GM12878 (cell line): ENCODE measurements at regions not wholly inside any gene's neighbourhood (a gene's known extent, or its start where the extent isn't known, plus 50 kb on each side); places are given as distances from the start of the nearest gene placed in this dataset.

Source experiments
- ATAC-seq: fragments of 200-7000 bp; cut with Tn5 transposase; 3 replicates; pipeline ENCODE4 v1.9.1; 2020; ENCODE audit warnings: mild to moderate bottlenecking, moderate library complexity
- BruUV-seq: library from RNA; stranded (reverse); fragments of 400-500 nt; replicated peaks from 2 replicates; lab custom pipeline; 2021; lab: Mats Ljungman, UMichigan
- CTCF ChIA-PET: fragments of 300-600 bp; sonication (Branson Sonifier 250); formaldehyde crosslinking; extraction: SDS; loops from one replicate; lab custom pipeline; 2021; ENCODE audit warnings: inconsistent platforms; lab: Yijun Ruan, JAX
- POLR2A ChIA-PET: fragments of 350-600 bp; formaldehyde crosslinking; extraction: SDS; loops from one replicate; lab custom pipeline; 2021; ENCODE audit warnings: inconsistent platforms; lab: Charles Lee
- RAD21 ChIA-PET: fragments of 300-600 bp; sonication (Branson Sonifier 250); formaldehyde crosslinking; loops from one replicate; lab custom pipeline; 2023; ENCODE audit warnings: antibody characterized with exemption; ENCODE audit not compliant: unreplicated experiment; lab: Charles Lee
- SMC1A ChIA-PET: fragments of 300-600 bp; sonication (Branson Sonifier 250); formaldehyde crosslinking; loops from one replicate; lab custom pipeline; 2023; ENCODE audit not compliant: unreplicated experiment, uncharacterized antibody; lab: Charles Lee
- DNase-seq: peaks from one replicate; pipeline ENCODE4 v3.0.0-alpha.2; 2011; ENCODE audit warnings: low read depth, low spot score
- FAIRE-seq: peaks from 3 replicates; lab custom pipeline; 2011; peaks lifted over from hg19 to GRCh38; lab: Jason Lieb, UNC
- H2AFZ ChIP-seq: 2 replicates; pipeline ENCODE4 v1.6.0; 2011; ENCODE audit warnings: low read depth, low read length, control low read depth; ENCODE audit not compliant: control insufficient read depth
- H3K27ac ChIP-seq: 2 replicates; pipeline ENCODE4 v1.5.1; 2011; ENCODE audit warnings: control low read depth; ENCODE audit not compliant: control insufficient read depth, insufficient read depth
- H3K27me3 ChIP-seq, 2 experiments: replicated peaks in 1 of 2; 2 replicates each; pipeline versions ENCODE4 v1.6.0 to v1.6.1; 2011; ENCODE audit warnings: low read length in 1 of 2; ENCODE audit not compliant: control insufficient read depth in 2 of 2, insufficient read depth in 2 of 2
- H3K36me3 ChIP-seq, 2 experiments: 2 replicates each; pipeline ENCODE4 v1.5.1; 2011; ENCODE audit warnings: low read length in 1 of 2; ENCODE audit not compliant: control insufficient read depth in 2 of 2, insufficient read depth in 2 of 2
- H3K4me1 ChIP-seq: 2 replicates; pipeline ENCODE4 v1.6.1; 2011; ENCODE audit warnings: mild to moderate bottlenecking, low read length, moderate library complexity, mixed read lengths; ENCODE audit not compliant: control insufficient read depth, insufficient read depth
- H3K4me2 ChIP-seq: 2 replicates; pipeline ENCODE4 v1.6.0; 2011; ENCODE audit warnings: control low read depth; ENCODE audit not compliant: control insufficient read depth, insufficient read depth
- H3K4me3 ChIP-seq: fragments of 200-600 bp; sonication (generic); 2 replicates; pipeline ENCODE4 v1.5.1; 2016
- H3K79me2 ChIP-seq: 2 replicates; pipeline ENCODE4 v1.6.0; 2011; ENCODE audit warnings: low read length; ENCODE audit not compliant: control insufficient read depth, insufficient read depth
- H3K9ac ChIP-seq: 2 replicates; pipeline ENCODE4 v1.8.0; 2011; ENCODE audit warnings: low read length, control low read depth, mixed read lengths; ENCODE audit not compliant: control insufficient read depth, insufficient read depth
- H3K9me3 ChIP-seq: replicated peaks from 3 replicates; pipeline ENCODE4 v1.5.1; 2011; ENCODE audit warnings: mild to moderate bottlenecking, low read length; ENCODE audit not compliant: control insufficient read depth, insufficient read depth
- H4K20me1 ChIP-seq: 2 replicates; pipeline ENCODE4 v1.6.0; 2011; ENCODE audit not compliant: control insufficient read depth, insufficient read depth
- CREM ChIP-seq: IDR thresholded peaks from 2 replicates; pipeline ENCODE4 v1.6.1; 2014; ENCODE audit warnings: antibody characterized with exemption, low read depth
- E2F8 ChIP-seq: fragments of 450-650 bp; IDR thresholded peaks from 2 replicates; pipeline ENCODE4 v1.6.1; 2018; ENCODE audit warnings: mild to moderate bottlenecking, low read depth, moderate library complexity; ENCODE audit not compliant: partially characterized antibody
- EGR1 ChIP-seq, 2 experiments: IDR thresholded peaks; 1 replicate in 1 of 2; 2 replicates in 1 of 2; pipeline ENCODE4 v1.6.1; 2011 to 2012; ENCODE audit warnings: low read depth in 2 of 2, low read length in 2 of 2, borderline replicate concordance in 1 of 2, mild to moderate bottlenecking in 1 of 2, moderate library complexity in 1 of 2
- ETV6 ChIP-seq, 2 experiments: fragments of 450-650 bp in 1 of 2; IDR thresholded peaks in 1 of 2; conservative IDR thresholded peaks in 1 of 2; 2 replicates each; pipeline ENCODE4 v1.6.1; 2014; ENCODE audit warnings: antibody characterized with exemption in 1 of 2, borderline replicate concordance in 1 of 2, low read depth in 1 of 2, mild to moderate bottlenecking in 1 of 2, moderate library complexity in 1 of 2
- FOXM1 ChIP-seq: IDR thresholded peaks from 2 replicates; pipeline ENCODE4 v1.6.1; 2012; ENCODE audit warnings: low read depth, mild to moderate bottlenecking, inconsistent platforms, low read length, moderate library complexity
- IRF5 ChIP-seq: fragments of 450-650 bp; IDR thresholded peaks from 2 replicates; pipeline ENCODE4 v1.6.1; 2017; ENCODE audit warnings: borderline replicate concordance
- MYB ChIP-seq: fragments of 150-350 bp; IDR thresholded peaks from 2 replicates; pipeline ENCODE4 v1.6.1; 2014; ENCODE audit warnings: mild to moderate bottlenecking, low read depth, low read length, borderline replicate concordance
- NBN ChIP-seq: fragments of 450-650 bp; IDR thresholded peaks from 2 replicates; pipeline ENCODE4 v1.6.1; 2016
- NRF1 ChIP-seq: conservative IDR thresholded peaks from 2 replicates; pipeline ENCODE4 v1.6.1; 2011; ENCODE audit warnings: mild to moderate bottlenecking, low read depth, low read length, improper control_type of control experiment
- SIX5 ChIP-seq: IDR thresholded peaks from 2 replicates; pipeline ENCODE4 v1.6.1; 2011; ENCODE audit warnings: mild to moderate bottlenecking, low read depth, low read length, moderate library complexity; ENCODE audit not compliant: severe bottlenecking
- SPI1 ChIP-seq: IDR thresholded peaks from 2 replicates; pipeline ENCODE4 v1.6.1; 2011; ENCODE audit warnings: low read depth, mild to moderate bottlenecking, low read length, moderate library complexity, borderline replicate concordance; ENCODE audit not compliant: insufficient read depth
- SRF ChIP-seq, 2 experiments: IDR thresholded peaks; 2 replicates each; pipeline ENCODE4 v1.6.1; 2011; ENCODE audit warnings: low read depth in 2 of 2, low read length in 2 of 2, mild to moderate bottlenecking in 1 of 2, moderate library complexity in 1 of 2
- SUZ12 ChIP-seq: fragments of 200-600 bp; sonication (generic); IDR thresholded peaks from one replicate; pipeline ENCODE4 v1.6.1; 2018; ENCODE audit warnings: antibody characterized with exemption, mild to moderate bottlenecking; ENCODE audit not compliant: unreplicated experiment
- TCF12 ChIP-seq: IDR thresholded peaks from 2 replicates; pipeline ENCODE4 v1.6.1; 2011; ENCODE audit warnings: low read depth, mild to moderate bottlenecking, low read length
- ZBTB4 ChIP-seq: fragments of 450-650 bp; formaldehyde crosslinking; IDR thresholded peaks from 2 replicates; pipeline ENCODE4 v1.4.0; 2022; ENCODE audit warnings: mild to moderate bottlenecking, moderate library complexity
- WGBS: methylation state at CpG from one replicate; pipeline ENCODE4 v1.1.6; 2016; ENCODE audit warnings: low lambda C conversion rate; ENCODE audit not compliant: insufficient replicate concordance, insufficient coverage; ENCODE audit errors: missing lambda C conversion rate; 5-methylcytosine and 5-hydroxymethylcytosine counted together
- in situ Hi-C: fragments of 300-500 bp; cut with MboI; formaldehyde crosslinking; loops from 9 replicates; pipeline ENCODE4 v1.14.3; 2018; ENCODE audit warnings: mixed read lengths
- intact Hi-C: fragments of 100-400 bp; cut with micrococcal nuclease; formaldehyde crosslinking; loops from one replicate; pipeline ENCODE4 v1.14.2; 2022; ENCODE audit not compliant: unreplicated experiment

GRCh38 chr3:43190670-43191069 lies 84.8 kb upstream of the POMGNT2 start:
- CTCF ChIA-PET: no interaction called here
- Histone ChIP-seq H3K79me2 (no peaks in the 10 kb centered on the region), H3K4me3 (no peak overlapping the region), H3K36me3 (no peaks in the 10 kb centered on the region), H3K9me3 (no peaks in the 10 kb centered on the region), H3K9ac (no peak overlapping the region), H3K27ac (no peak overlapping the region), H3K27me3 (no peaks in the 10 kb centered on the region; a peak in 3 of 4 replicates), H3K4me2 (no peak overlapping the region), H2AFZ (no peak overlapping the region), H3K4me1 (no peaks in the 10 kb centered on the region), H4K20me1 (no peaks in the 10 kb centered on the region)
- no TSS peak for BruUV-seq
- WGBS: 45% methylated on average over 5 of the region's 5 CpGs
- DNase-seq (no peak), FAIRE-seq (no peak), ATAC-seq (no peak)
- TF ChIP-seq IRF5 (no peak), SIX5 (no peak), SPI1 (no peak), SUZ12 (no peak), FOXM1 (no peak), ZBTB4 (CRISPR knock-in tag) (no peak), ETV6 (conservative IDR thresholded peaks at IDR 0.05 in 1 of 2, IDR thresholded peaks at IDR 0.05 in 1 of 2; ENCODE audit: borderline replicate concordance in 1 of 2, low read depth in 1 of 2) (no peak), MYB (no peak), CREM (no peak), SRF (IDR thresholded peaks at IDR 0.05; ENCODE audit: low read depth in 2 of 2, low read length in 2 of 2) (no peak), NBN (no peak), NRF1 (no peak), EGR1 (IDR thresholded peaks at IDR 0.05; ENCODE audit: borderline replicate concordance in 1 of 2, low read depth in 2 of 2, low read length in 2 of 2) (no peak), E2F8 (no peak), TCF12 (no peak)
- POLR2A ChIA-PET: no interaction called here
- RAD21 ChIA-PET: no interaction called here
- SMC1A ChIA-PET: no interaction called here
- in situ Hi-C loops (no loop called here), intact Hi-C loops (no loop called here)
